ENCODE measurements at regions not wholly inside any gene's neighbourhood (a gene's known extent, or its start where the extent isn't known, plus 50 kb on each side); places are given as distances from the start of the nearest gene placed in this dataset.
"Not testable (repeated sequence)": the region's sequence is repeated elsewhere in the genome, so short reads cannot be mapped to it uniquely, and the experiment has no call there.

DNA sequence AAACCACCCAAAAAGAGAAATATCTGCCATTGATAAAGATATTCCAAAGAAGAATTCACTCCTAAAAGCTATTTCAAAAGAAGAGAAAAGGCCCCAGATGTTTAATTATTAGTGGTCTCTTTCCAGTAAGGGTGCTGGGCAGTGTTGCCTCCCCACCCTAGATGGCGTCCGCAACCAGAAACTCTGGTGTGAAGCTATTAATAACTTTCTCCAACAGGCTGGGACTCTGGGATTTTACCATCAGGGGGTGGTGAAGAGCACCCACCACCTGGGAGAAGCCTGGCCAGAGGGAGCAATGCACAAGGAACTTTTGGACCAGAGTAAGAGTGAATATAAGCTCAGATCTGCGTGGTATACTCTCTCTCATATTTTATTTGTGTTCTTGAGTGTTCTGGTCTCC lies 115.4 kb upstream of the TIAM1 start:
- DNase-seq: peak in 5 of 51 donors; percentile 8 to 68 (median 15)

DNA sequence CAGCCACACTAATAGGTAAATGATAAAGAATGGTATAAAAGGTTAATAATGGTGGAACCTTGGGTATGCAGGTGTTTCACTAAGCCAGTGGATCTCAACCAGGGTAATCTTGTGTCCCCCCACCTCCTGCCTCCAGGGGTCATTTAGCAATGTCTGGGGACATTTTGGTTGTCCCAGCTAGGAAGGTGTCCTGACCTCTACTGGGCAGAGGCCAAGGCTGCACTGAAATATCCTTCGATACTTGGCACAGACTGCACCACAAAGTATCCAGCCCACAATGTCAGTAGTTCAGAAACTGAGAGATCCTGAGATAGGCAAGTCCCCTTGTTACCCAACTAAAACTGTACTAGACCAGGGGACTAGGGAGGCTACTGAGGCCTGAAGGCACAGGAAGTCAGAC lies 113.6 kb upstream of the TIAM1 start:
- DNase-seq: peak in 1 of 51 donors; percentile 23

- DNase-seq: no peak
These were observed 112.1 kb upstream of the TIAM1 start for GRCh38 chr21:31456201-31456600.

DNA sequence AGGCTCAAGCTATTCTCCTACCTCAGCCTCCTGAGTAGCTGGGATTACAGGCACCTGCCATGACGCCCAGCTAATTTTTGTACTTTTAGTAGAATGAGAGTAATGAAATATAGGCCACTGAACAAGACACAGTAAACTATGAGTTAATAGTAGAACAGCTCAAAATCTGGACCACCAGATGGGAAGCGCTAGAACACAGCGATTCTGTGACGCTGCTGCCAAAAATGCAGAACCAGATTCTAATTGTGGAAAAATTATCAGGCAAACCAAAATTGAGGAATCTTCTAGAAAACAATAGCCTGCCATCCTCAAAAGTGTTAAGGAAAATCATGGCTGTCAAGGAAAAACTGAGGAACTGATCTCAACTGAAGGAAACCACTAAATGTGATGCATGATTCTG lies 111.4 kb upstream of the TIAM1 start:
- DNase-seq: no peak

GRCh38 chr21:31450980-31451379 lies 106.9 kb upstream of the TIAM1 start:
- no peak for DNase-seq

GRCh38 chr21:31449921-31450535 lies 106.0 kb upstream of the TIAM1 start:
- DNase-seq: peak in 2 of 51 donors; percentile 10 to 40

DNA sequence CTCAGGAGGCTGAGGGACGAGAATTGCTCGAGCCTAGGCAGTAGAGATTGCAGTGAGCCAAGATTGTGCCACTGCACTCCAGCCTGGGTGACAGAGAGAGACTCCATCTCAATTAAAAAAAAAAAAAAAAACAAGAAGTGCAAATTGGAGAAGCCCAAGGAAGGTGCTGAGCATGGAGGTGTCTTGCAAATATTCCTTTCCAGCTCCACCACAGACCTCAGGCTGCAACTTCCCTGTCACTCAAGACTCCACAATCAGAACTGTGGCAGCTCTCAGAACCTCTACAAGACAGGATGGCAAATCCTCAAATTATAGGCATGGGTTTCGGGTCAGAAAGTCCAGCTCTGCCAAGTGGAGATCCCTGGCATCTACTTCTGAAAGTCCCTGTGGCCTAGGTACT lies 104.4 kb upstream of the TIAM1 start:
- DNase-seq: no peak

DNA sequence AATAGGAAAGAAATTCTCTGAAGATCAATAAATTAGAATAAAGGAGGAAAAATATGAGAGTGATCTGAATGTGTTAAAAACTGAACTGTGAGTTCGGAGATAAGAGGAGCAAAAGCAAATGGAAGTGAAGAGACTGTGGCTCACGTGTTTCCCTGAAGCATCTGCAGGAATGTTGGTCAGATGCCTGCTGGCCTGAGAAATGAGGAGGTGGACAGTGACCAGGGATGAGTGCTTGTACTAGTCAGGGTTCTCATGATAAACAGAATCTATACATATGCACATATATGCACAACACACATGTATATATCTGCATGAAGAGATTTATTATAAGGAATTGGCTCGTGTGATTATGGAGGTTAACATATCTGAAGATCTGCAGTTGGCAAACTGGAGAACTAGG lies 103.4 kb upstream of the TIAM1 start:
- DNase-seq: no peak

GRCh38 chr21:31446226-31446855 lies 102.3 kb upstream of the TIAM1 start:
- DNase-seq: no peak

GRCh38 chr21:31445137-31445536 lies 101.1 kb upstream of the TIAM1 start:
- no peak for DNase-seq

DNA sequence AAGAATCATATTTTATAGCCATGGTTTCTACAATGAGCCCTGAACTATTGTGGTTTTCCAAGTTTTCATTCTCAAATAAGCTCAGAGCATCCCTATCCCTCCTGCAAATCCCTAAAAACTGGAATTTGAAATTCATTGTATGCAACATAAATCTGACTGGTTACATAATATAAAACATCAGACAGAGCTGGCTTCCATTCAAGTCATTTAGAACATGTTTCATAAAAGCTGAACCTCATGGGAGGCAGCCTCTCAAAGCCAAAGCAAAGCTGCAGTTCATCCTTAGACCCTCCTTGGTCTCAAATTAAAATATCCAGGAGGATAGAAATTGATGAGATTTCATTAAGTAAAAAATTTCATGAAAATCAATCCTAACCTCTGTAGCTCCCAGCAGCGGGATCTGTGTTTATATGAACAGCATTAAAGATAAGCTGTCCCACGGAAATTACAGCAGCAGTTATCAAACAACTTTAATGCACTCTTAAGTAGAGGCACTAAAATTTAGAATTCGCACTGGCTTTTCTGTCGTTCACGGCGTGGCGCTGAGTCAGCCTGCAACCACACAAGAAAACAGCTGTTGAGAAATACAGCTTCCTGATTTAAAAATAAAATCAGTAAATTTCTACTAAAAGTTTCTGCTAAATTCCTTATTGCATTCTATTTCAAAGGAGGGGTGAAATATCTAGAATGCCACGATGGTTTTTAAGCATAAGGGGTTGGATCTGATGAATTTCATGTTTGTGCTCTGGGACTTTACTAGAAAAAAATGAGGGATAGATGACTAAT lies 99.9 kb upstream of the TIAM1 start:
- DNase-seq: no peak

GRCh38 chr21:31442339-31442738 lies 98.3 kb upstream of the TIAM1 start:
- no peak for DNase-seq

- no peak for DNase-seq
These were observed 85.4 kb upstream of the TIAM1 start for GRCh38 chr21:31429506-31429905.

DNA sequence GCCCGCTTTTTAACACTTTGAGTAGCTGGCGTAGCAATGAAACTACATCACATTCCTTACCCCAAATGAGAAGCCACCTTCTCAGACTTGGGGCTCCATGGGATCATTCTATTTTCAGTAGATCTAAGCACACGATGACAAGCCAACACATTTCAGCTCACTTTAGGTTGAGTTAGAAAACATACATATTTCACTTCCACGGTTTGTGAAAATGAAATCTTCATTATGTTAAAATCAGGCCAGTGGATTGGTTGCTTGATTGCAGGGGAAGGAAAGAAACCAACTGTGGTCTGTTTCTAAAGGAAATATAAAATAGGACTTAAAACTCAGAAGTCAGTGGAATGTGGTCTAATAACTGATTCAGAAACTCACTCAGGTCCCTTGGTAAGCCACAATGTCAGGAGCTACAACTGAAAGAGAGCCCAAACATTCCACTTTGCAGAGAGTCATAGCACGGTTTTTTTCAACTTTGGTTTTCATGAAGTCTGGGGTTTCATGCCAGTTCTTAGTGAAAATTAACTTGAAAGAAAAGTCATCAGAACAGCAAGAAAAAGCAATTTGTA lies 82.3 kb upstream of the TIAM1 start:
- no peak for DNase-seq

DNA sequence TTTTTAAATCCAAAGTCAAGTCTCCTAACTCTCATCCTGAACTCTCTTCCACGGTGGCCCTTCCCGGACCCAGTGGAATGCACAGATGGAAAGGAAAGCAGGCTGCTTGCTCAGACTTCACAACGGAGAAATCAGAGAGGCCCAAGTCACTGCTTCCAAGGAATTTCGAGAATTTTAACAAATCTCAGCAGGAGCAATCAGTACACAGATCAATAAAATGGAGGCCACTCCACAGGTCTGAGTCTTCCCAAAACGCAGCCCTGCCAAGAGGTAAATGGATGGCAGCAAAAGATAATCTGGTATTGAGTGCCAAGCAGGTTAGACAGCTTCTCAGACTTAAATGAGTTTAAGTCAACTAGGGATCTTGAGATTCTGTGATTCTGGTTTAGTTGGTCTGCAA lies 81.1 kb upstream of the TIAM1 start:
- DNase-seq: no peak

DNA sequence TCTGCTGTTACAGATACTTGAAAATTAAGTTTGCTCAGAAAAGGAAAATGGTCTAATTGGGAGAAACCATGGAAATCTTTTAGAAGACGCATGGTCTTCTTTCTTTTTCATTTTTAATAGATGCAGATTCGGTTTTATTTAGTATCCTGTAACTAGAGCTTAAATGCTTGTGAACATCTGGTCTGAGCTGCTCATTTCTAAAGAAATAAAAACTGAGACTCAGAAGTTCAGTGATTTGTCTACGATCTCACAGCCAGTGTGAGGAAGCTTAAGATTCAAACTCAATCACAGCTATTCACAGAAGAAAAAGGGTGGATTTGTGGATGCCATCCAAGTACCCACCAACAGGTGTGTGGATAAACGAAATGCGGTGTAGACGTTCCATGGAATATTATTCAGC lies 80.0 kb upstream of the TIAM1 start:
- DNase-seq: no peak

DNA sequence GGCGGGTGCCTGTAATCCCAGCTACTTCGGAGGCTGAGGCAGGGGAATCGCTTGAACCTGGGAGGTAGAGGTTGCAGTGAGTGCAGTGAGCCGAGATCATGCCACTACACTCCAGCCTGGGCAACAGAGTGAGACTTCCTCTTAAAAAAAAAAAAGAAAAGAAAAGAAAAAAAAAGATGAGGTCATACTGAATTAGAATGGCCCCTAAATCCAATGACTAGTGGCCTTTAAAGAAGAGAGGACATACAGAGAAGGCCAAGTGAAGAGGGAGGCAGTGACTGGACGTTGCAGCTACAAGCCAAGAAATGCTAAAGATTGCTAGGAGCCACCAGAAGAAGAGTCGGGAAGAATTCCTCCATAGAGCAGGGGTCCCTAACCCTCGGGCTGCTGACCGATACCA lies 76.9 kb upstream of the TIAM1 start:
- DNase-seq: no peak

- DNase-seq: no peak
These were observed 76.3 kb upstream of the TIAM1 start for GRCh38 chr21:31420354-31420753.

- no peak for DNase-seq
These were observed 74.4 kb upstream of the TIAM1 start for GRCh38 chr21:31418377-31419001.

- DNase-seq: not testable (repeated sequence)
These were observed 73.2 kb upstream of the TIAM1 start for GRCh38 chr21:31417214-31417613.

DNA sequence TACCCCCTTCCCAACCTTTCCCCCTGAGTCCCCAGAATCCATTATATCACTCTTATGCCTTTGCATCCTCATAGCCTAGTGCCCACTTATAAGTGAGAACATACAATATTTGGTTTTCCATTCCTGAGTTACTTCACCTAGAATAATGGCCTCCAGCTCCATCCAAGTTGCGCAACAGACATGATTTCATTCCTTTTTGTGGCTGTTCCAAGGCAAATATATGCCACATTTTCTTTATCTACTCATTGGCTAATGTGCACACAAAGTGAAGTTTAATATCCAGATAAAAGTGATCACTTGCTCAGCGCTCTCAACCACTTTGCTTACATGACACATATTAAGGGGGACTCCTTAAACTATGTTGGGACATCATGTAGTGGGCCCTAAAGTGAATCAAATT lies 72.4 kb upstream of the TIAM1 start:
- DNase-seq: no peak

All from hypothalamus (tissue), 51 donors.